ENCODE measurements at regions not wholly inside any gene's neighbourhood (a gene's known extent, or its start where the extent isn't known, plus 50 kb on each side); places are given as distances from the start of the nearest gene placed in this dataset.
"Not testable (repeated sequence)": the region's sequence is repeated elsewhere in the genome, so short reads cannot be mapped to it uniquely, and the experiment has no call there.

DNA sequence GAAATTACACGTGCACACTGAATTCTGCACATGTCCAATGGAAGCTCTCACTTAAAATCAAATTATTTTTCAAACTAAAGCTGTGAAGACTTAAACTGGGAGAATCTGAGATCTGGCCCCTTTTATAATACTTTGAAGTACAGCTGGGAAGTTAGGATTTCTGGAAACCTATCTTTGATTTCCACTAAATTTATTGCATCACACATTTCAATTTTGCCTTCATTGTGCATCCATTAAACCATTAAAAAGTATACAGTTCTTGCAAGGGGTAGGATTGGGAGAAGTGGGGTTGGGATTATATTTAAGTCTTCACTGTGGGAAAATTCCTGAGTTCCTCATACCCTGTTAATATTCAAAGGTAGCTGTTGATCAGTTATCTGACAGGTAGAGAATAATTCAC is 1229.6 kb upstream of the ZEB2 start:
- DNase-seq = no peak

DNA sequence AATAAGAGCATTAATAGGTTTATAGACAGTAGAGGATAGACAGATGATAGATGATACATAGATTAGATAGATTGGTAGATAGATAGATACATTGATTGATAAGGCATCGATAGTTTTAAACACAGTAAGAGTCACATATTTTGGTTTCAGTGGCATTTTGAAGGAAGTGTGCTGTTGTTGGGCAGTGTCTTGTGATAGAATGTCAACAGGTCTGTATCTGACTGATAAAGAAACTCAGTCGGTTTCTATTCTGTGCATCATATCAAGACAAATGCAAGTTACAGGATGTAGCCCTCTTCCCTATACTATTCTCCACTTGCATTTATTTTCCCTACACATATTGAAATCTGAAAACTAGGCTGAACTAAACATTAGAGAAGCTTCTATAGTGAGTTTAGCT is 1229.0 kb upstream of the ZEB2 start:
- no peak for DNase-seq

DNA sequence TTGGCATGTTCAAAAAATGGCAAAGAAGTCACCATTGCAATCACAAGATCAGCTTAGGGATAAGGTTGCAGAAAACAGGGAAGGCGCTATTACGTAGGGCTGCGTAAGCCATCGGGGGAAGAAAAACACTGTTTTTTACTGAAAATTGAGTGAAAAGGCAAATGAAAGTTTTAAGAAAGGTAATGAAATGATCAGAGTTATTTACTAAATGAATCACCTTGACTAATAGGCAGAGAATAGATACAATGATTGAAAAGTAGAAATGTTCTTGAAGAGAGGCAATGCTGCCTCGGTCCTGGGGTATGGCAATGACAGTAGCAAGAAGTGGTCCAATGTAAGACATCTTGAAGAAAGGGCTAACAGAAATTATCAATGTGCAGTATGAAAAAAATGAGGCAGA is 1227.8 kb upstream of the ZEB2 start:
- no peak for DNase-seq

DNA sequence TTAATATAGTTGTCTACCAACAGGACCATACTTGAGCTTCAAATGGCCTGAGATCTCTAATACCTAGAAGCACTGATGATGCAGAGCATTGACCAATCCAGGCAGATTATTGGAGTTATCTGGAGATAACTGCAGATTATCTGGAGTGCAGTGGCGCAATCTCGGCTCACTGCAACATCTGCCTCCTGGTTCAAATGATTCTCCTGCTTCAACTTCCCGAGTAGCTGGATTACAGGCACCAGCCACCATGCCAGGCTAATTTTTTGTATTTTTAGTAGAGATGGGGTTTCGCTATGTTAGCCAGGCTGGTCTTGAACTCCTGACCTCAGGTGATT is 1225.4 kb upstream of the ZEB2 start:
- not testable (repeated sequence) for DNase-seq

DNA sequence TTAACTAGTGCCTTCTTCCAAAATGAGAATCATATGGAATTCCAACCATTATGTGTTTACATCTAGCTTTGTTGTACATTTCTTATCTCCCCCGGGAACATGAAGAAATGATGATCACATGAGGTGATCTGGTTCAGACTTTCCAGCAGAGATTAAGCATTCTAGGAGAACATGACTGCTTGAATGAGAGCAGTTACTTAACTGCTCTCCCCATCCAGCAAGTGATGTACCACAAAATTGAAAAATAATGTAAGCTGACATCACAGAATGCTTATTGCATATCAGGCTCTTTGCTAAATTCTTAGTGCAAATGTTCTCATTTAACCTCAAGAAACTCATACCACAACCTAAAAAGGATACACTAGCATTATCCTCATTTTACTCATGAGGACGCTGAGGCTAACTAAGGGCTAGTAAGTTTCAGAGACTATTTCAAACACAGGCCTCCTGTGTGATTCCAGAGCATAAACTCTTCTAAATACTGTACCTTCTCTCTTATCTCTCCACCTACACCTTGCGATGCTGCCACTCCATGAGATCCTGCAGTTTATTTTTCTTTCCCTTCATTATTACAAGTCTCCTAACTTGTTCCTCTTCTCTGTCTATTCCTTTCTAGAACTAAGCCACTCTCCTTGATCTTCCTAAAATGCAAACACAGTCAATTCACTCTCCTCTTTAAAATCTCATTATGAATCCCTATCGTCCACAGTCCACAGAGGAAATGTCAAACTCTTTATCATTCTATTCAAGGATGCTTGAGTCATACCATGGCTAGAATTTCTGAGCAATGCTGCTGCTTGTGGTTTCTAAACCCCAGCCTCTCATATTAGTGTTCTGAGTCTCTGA is 1224.8 kb upstream of the ZEB2 start:
- peak; percentile 8 for DNase-seq

DNA sequence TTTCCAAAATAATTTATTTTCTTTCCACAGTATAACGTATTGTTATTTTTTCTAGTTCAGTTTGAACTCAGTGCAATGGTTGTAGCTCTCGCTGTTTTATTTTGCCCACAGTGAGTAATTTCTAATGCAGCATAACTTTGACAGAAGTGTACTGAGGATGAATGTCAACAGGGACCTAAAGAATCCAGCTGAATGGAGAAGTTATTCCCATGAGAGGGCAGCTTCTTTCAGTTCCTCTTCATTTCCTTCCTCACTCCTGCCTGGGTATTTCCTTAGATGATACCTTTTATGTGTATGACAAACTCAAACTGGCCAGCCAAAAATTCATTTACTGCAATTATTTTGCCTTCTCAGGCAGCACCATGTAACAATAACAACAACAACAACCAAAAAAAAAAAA is 1223.1 kb upstream of the ZEB2 start:
- peak; percentile 24 for DNase-seq

DNA sequence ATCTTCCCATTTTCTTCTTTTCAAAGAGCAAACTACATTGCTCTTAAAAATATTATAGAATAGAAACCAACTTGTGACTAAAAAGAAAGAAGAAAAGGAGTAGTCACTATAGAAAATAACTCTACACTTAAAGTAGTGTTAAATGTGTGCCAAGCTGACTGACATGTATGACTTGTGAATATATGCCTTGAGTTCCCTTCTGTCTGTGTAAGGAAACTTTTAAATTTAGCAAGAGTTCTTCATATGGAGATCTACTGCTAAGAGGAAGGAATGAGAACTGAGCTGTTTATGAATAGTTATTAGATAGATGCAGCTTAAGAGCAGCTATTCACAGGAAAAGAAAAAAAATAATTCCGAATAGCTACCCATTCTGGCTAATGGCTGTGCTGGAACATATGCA is 1221.7 kb upstream of the ZEB2 start:
- no peak for DNase-seq

DNA sequence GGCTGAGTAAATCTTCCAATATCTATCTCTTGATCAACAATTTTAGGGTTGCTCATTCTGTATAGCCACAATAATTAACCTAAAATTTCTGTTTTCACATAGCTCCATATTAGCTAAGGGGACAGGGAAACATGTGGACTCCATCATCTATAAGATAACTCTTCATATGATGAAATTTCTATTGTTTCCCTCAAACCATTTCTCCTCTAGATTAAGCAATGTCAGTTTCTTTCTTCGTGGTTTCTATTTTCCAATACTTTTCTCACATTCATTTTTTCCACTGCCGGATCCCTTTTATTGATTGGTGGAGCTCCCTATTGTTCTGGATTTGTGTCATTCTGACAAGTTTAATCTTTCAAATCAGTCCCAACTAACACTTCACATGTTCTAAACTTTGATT is 1221.3 kb upstream of the ZEB2 start:
- peak; percentile 10 for DNase-seq

DNA sequence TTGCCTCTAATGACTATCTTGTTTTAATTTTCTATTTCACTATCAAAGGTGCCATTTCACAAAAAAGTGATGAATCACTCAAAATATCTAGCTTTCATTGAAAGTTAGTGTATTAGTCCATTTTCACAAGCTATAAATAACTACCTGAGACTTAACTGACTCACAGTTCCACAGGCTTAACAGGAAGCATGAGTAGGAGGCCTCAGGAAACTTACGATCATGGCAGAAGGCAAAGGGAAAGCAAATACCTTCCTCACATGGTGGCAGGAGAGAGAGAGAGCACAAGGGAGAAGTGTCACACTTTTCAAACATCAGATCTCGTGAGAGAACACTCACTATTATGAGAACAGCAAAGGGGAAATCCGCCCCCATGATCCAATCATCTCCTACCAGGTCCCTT is 1220.4 kb upstream of the ZEB2 start:
- no peak for DNase-seq

DNA sequence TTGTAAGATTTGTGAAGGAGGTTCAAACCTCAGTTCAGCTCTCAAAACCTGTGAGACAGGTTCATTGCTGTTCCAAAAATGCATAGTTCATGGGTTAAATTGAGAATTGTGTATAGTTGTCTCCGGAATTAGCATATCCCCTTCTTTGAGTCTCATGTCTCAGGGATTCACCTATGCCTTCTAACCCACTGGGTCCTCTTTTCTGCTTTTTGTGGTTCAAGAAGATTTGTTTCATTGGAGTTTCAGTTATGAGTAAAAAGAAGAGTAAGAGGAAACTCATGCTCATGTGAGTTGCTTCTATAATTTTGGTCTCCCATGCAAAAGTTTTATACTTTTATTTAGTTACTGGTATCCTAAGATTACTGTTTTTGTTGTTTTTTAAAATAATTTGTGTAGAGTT is 1219.8 kb upstream of the ZEB2 start:
- no peak for DNase-seq

DNA sequence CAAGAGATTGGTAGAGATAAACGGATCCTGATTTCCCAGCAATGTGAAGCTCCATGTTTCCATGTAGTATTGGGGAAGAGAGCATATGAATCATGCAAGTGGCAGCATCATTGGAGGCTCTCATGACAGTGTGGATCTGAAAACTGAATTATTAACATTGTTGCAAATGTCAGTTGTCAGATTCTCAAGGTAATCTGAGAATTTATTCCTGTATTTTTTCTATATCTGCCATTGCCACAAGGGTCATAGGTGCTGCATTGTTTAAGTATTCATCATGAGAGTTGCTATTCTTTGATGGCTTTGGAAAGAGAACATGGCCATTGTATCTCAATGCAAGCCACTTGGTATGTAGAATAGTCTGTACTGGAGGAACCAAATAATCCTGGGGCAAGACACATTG is 1217.0 kb upstream of the ZEB2 start:
- DNase-seq = no peak

DNA sequence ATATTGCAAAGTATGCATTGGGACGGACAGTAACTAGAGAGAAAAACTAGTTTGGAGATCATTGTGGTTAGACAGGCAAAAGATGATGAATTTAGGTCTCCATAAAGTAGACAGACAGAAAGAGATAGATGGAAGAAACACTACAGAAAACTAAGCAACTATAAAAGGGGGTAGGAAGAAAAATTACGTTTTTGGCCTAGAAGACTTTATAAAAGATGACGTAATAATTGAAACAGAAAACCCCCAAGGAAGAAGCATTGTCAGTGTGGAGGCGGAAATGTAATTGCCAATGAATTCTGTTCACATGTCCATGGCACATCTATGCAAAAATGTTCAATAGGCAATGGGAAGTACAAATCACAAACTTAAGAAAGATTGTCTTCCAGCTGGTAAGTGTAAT is 1211.5 kb upstream of the ZEB2 start:
- no peak for DNase-seq

DNA sequence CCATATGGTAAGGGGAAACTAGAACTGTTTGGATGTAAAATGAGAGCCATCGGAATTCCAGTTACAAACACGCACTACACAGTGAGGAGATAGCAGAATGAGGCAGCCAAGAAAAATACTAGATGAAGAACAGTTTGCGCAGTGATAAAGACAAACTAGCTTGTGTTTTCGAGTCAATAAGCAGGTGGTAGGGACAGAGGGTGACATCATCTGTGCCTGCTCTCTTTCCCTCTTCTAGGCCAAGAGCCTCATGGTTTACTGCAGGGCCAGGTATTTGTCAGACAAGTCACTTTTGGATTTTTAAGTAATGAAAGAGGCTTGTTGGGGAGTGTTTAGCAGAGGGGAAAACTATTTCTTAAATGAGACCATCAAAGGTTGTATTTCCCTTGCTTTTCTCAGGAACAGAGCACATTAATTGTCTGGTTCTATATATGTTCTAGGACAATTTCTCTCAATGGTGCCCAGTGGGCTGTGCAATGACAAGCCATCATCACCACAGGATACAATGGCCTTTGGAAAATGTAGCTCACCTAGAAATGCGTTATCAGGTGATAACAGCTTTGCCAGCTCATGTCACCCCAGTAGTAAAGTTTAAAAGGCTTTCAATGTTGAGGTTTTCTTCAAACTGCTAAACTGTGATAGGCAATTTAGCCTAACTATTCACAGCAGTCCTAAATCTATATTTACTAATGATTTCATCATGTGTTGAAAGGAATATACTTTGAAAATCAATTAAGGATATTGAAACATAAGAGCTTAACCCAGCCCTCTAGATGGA is 1210.3 kb upstream of the ZEB2 start:
- DNase-seq = no peak

DNA sequence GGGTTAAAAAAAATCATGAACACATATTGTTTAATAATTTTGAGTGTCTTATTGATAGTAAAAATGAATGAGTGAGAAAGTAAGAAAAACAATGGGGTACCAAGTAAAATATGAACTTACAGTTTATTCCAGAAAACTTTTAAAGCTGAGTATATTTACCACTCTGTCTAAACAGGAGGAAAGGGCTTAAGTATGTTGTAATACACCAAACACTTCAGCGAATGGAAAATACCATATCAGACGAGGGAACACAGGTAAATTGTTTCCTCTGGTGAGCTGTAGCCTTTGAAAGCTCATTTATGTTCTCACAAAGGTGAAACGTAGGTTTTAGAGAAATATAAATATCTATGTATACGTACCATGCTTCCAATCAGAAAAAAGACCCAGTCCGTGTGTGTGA is 1209.6 kb upstream of the ZEB2 start:
- no peak for DNase-seq

DNA sequence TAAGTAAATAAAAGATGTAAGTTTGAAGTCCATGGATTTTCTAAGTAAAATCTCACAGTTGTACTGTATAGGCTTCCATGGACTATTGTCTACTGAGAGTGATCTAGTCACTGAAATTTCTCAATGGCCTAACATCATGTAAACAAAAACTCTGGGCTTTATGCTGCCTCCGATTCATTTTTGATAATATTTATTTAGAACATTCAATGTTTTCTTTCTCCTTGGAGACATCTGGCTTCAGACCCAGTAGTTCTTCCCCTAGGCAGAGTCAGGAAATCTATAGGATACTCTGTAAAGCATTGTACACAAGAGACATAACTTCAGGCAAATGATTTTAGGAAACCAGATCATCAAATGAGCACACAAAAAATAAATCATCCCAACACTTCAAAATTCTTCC is 1208.6 kb upstream of the ZEB2 start:
- DNase-seq = no peak

DNA sequence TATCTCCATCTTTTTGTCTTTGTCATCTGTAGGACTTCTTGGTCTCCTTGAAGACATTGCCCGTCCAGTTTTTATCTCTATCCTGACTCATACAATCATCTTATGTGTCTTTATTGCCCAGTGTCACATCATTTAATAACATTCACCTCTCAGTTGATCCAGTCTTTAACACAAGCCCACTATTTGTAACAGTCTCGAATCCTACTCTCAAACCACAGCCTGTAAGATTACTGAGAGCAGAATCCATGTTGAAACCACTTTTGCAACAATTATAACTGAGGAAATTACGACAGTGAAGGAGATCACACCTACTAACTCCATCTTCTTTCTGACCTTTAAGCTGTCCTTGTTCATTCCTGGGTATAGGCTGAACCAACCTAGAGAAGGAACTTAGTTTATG is 1206.0 kb upstream of the ZEB2 start:
- peak; percentile 74 for DNase-seq

DNA sequence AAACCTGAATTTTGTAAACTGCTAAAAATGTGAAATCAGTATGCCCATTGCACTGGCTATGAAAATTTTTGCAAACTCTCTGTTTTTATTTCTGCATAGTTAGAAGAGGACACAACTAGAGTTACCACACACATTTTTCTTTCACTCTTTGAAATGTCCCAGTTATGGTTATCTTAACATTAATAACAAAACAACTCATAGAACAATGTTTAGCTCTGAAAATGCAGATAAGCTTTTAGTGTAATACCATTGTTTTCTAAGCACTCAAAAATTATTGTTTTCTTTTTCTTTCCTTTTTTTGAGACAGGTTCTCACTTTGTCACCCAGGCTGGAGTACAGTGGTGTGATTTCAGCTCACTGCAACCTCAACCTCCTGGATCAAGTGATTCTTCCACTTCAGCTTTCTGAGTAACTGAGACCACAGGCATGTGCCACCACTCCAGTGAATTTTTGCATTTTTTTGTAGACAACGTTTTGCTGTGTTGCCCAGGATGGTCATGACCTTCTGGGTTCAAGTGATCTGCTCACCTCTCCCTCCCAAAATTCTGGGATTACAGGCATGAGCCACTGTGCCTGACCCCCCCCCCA is 1204.5 kb upstream of the ZEB2 start:
- DNase-seq = peak; percentile 16

DNA sequence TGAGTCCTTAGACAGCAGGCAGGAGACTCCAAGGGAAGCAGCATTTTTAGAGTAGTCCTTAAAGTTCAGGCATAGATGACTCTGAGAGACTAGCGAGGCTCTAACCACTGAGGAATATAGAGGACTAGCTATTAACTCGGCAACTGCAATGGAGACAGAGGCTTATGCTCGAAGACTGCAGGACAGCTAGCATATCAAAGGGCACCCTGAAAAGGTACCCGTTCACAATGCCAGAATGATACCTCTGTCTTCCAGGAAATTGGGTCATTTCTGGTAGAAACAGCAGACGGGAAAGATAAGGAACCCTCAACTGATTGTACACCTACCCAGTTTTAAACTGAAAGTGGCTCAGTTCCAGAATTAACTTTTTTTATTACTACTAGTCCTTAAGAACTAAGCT is 1204.0 kb upstream of the ZEB2 start:
- DNase-seq = peak; percentile 83

DNA sequence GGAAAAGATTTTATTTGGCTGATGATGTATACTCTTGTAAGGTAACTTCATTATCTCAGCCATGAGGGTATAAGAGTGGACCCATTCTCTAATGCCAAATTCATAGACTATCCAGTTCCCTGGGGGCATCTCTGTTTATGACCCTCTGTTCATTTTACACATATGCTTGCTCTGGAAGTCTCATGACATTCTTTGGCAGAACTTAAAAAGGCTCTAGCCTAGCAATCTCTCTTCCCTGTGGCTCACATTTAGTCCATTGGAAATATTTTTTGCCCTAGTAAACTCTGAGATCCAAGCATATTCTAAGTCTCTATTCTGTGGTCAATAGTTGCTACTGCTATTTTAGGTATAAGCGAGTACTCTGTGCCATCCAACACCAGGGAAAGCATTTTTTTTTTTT is 1201.8 kb upstream of the ZEB2 start:
- DNase-seq = no peak

DNA sequence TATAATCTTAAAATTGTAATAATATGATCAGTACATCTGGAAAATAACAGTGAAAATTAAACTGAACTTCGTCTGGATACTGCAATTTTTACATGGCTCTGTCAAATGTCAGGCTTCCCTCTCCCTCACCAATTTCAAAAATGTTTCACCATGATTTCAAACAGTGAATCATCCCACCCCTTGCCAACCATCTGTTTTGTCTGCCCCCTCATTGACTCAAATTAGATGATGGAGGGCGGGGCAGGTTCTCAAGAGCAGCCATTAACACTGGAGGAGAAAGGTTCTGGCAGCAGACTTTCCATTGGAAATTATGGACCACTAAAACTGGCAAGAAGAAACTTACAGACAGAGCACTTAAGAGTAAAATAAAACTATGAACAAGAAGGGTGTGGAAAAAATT is 1195.7 kb upstream of the ZEB2 start:
- DNase-seq = no peak

DNA sequence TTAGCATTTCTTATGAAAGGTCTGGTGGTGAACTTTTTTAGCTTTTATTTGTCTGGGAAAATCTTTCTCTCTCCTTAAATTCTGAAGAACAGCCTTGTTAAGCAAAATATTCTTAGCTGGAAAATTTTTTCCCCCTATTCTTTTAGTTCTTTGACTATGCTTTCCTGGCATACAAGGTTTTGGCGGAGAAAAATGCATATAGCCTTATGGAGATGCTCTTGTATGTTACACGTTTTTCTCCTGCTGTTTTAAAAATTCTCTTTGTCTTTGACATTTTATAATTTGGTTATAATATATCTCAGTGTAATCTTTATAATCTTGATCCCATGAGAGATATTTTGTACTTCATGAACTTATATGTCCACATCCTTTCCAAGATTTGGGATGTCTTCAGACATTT is 1190.4 kb upstream of the ZEB2 start:
- DNase-seq = no peak

DNA sequence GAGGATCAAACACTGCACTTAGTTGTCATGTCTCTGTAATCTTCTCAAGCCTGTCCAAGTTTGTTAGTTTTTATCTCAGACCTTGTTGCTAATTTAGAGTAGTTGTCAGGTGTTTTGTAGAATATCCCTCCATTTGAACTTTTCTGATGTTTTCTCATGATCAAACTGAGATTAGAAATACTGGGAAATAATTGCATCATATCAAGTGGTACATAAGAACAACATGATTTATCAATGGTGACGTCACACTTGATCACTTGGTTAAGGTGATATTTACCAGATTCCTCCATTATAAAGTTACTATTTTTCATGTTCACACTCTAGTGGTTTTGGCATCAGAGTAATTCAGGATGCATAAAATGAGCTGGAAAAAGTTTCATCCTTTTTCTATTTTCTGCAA is 1182.4 kb upstream of the ZEB2 start:
- no peak for DNase-seq

DNA sequence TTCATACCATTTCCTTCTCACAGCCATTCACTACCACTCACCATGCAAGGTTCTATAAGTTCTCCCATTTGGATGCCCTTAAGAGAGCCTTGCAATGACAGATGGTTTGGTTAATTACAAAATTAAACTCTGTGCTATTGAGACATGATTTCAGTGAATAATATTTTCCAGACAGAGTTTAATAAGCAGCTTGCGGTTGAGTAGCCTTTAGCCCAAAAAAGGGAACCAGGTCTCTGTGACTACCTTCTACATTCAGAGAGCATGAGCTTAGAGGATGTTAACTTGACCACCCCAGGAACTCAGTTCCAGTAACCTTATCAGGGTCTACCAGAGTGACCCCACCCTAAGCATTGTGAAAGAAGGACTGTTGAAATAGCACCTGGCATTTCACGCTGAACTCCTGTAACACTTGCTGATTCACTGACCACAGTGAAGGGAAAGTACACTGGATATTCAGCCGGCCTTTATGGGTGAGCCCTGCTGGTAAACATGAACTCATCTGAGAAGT is 1173.1 kb upstream of the ZEB2 start:
- peak; percentile 99 for DNase-seq

DNA sequence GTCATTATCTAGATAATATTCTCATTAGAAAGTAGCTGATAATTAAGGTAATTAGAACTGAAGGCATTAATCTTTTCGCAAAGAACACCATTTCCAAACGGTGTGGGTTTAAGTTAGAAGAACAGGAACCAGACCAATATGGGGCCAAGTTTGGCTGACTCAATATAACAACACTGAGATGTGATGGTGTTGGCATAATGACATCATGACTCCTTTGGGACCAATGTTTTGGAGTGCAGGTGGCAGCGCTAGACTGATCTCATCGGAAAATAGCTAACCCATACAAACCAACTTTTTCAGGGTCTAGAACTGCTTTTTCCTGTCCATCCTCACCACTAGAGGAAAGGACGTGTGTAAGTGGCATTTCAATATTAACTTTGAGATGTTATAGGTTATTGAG is 1171.7 kb upstream of the ZEB2 start:
- DNase-seq = no peak

Data from GF-D8 (cell line).